ENCODE measurements at regions not wholly inside any gene's neighbourhood (a gene's known extent, or its start where the extent isn't known, plus 50 kb on each side); places are given as distances from the start of the nearest gene placed in this dataset.

- no peak for DNase-seq (ENCODE audit: low read depth in 3 of 3)
These were observed 192.0 kb downstream of the PIK3R1 start for GRCh38 chr5:68407311-68408239.

- no peak for DNase-seq (ENCODE audit: low read depth in 3 of 3)
These were observed 192.9 kb downstream of the PIK3R1 start for GRCh38 chr5:68408345-68408871.

DNA sequence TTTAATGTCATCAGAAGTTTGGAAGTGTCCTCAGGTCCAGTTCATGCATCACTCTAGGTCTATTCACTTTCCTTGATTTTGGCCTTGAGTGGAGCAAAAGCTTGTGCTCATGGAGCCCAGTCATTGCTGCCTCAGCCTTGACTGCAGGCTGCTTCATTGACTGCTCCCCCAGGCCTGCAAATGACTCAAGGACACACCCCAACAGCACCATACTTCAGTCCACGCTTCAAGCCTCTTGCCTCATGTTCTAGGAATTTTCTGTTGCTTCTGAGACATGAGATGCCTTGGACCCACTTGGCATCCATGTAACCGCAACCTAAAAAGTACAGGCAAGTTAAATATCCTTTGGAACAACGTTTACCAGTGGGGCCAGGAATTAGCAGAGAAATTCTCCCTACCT is 193.7 kb downstream of the PIK3R1 start:
- no peak for DNase-seq (ENCODE audit: low read depth in 3 of 3)

GRCh38 chr5:68411161-68411560 is 195.6 kb downstream of the PIK3R1 start:
- no peak for DNase-seq (ENCODE audit: low read depth in 3 of 3)

GRCh38 chr5:68415177-68416085 is 199.9 kb downstream of the PIK3R1 start:
- no peak for DNase-seq (ENCODE audit: low read depth in 3 of 3)

- DNase-seq (ENCODE audit: low read depth in 3 of 3) = no peak
These were observed 201.2 kb downstream of the PIK3R1 start for GRCh38 chr5:68416714-68417113.

DNA sequence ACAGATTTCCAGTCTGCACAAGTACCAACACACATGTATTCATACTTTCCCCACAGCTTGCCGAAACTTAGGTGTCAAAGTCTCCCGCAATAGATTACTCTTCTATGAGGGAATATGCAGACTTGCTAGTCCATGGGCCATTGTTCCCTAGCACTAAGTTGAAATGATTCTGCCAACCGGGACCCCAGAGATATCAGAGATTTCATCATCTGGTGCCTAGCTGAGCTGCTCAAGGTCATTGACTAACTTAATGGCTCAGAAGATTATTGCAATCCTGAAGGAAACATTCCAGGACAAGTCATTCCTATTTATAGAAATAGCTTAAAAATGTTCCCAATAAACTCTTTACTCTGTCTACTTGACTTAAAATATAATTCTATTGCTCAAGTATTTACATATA is 202.6 kb downstream of the PIK3R1 start:
- DNase-seq (ENCODE audit: low read depth in 3 of 3) = no peak

GRCh38 chr5:68418680-68419079 is 203.1 kb downstream of the PIK3R1 start:
- DNase-seq (ENCODE audit: low read depth in 3 of 3) = no peak

- no peak for DNase-seq (ENCODE audit: low read depth in 3 of 3)
These were observed 203.6 kb downstream of the PIK3R1 start for GRCh38 chr5:68419081-68419636.

DNA sequence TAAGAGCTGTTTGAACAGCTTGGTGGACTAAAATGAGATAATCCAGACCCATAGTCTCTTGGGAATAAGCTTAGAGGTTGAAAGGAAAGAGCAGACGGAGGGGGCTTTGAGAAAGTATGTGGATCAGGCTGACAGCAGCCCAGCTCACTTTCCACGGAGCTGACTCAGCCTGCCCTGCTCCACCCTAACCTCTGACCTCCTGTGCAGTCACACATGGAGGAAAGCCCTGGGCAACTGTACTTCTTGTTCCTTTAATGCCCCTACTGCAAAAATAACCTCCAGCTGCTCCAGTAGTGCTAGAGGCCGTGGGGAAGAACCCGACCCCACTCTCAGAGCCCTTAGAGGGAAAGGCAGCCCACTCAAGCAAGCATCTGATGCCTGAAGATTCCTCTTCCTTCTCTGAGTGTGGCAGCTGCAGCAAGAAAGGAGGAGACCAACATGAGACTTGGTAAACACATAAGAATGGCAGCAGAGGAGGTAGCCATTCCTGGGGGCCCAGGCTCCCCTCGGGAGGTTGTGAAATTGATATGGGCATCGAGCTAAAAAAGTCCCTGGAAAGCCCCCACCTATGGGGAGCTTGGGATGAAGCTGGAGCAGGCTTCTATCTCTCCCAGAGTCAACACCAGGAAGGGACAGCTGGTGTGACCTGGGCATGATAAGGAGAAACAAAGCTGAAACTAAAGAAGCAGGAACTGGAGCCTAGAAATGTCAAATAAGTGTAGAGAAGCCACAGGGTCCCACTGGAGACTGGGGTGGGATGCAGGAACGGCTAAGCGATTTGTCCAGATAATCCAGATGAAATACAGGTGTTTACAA is 204.3 kb downstream of the PIK3R1 start:
- no peak for DNase-seq (ENCODE audit: low read depth in 3 of 3)

- DNase-seq (ENCODE audit: low read depth in 3 of 3) = no peak
These were observed 205.2 kb downstream of the PIK3R1 start for GRCh38 chr5:68420476-68421344.

DNA sequence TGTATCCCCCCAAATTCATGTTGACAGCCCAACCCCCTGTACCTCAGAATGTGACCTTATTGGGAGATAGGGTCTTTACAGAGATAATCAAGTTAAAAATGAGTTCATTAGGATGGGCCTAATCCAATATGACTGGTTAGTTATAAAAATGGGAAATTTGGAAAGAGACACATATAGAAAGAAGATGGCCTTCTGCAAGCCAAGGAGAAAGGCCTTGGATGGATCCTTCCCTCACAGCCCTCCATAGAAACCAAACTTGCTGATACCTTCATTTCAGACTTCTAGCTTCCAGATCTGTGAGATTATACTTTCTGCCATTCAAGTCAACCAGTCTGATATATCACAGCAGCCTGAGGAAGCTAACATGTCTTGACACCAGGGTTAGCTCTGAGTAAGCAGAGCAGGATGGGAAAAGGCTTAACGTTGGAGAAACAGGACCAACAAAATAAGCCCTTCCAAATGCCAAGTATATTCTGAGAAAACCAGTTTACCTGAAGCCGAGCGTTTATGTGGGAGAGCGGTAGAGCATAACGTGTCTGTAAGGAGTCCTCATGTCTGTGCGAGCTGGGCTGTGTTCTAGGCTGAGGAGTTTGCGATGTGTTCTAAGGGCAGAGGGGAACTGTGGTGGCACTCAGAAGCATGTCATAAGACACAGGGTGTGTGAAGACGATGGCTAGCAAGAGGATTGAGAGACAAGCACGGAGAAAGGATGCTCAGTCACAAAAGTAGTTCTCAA is 206.1 kb downstream of the PIK3R1 start:
- no peak for DNase-seq (ENCODE audit: low read depth in 3 of 3)

DNA sequence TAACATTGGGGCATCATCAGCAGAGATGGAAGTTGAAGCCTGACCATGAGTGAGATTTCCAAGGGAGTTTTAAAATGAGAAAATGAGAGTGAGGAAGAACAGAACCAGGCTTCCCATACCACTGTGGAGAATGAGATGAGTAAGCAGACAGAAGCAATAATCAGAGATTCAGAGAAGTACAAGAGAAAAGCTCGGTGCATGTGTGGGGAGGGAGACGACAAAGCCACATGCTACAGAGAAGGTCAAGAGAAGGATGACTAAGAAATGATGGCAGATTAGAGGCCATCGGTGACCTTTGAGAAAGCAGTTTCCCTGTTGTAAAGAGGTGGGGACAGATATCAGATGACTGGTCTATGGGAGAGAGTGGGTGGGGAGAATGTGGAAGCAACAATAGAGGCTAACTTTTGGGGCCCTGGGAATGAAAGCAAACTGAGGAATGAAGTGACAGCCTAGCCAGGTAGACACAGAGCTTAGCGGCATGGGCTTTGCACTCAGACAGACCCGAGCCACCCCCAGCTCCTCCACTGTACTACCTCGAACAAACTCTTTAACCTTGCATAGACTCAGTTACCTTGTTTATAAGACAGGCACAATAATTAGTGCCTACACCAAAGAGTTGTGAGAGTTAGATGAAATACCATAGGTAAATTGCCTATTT is 207.7 kb downstream of the PIK3R1 start:
- DNase-seq (ENCODE audit: low read depth in 3 of 3) = no peak

- DNase-seq (ENCODE audit: low read depth in 3 of 3) = no peak
These were observed 209.4 kb downstream of the PIK3R1 start for GRCh38 chr5:68424799-68425537.

- no peak for DNase-seq (ENCODE audit: low read depth in 3 of 3)
These were observed 211.0 kb downstream of the PIK3R1 start for GRCh38 chr5:68426586-68426985.

GRCh38 chr5:68428231-68428811 is 212.8 kb downstream of the PIK3R1 start:
- no peak for DNase-seq (ENCODE audit: low read depth in 3 of 3)

DNA sequence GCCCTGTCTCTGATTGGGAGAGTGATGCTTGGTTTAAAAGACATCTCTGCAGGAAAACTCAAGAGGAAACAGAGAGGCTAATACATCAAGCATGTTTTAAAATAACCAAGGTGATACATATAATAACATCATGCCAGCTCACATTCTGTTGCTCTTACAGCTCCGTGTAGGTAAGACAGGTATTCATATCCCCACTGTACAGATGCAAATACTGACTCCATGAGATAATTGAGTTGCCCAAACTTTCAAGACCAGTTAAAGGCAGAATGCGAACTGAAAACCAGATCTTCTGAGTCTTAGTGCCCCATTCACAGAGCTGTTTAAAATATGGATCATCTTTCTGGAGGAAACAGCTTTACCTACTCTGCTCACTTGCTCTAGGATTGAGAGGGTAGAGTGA is 214.0 kb downstream of the PIK3R1 start:
- no peak for DNase-seq (ENCODE audit: low read depth in 3 of 3)

- DNase-seq (ENCODE audit: low read depth in 3 of 3) = no peak
These were observed 214.7 kb downstream of the PIK3R1 start for GRCh38 chr5:68430279-68430678.

Data from stimulated activated CD4-positive, alpha-beta T cell treated with anti-CD3 and anti-CD28 coated beads, TNF-alpha, amount 100 ng/mL, for 4 hours (primary cell).